ENCODE measurements at regions not wholly inside any gene's neighbourhood (a gene's known extent, or its start where the extent isn't known, plus 50 kb on each side); places are given as distances from the start of the nearest gene placed in this dataset.

- no peak overlapping the region for H3K23ac ChIP-seq (ENCODE audit: insufficient read length)
- DNase-seq (ENCODE audit: low read depth in 1 of 2, low spot score in 2 of 2) (no peak), FAIRE-seq (no peak)
- H3K9me3 ChIP-seq (ENCODE audit: insufficient read depth in 2 of 2, low read depth in 1 of 2, low read length in 1 of 2), result no peaks in the 10 kb centered on the region
- no peaks in the 10 kb centered on the region for H4K20me1 ChIP-seq (replicated peaks in 1 of 2; ENCODE audit: control insufficient read depth in 1 of 2, insufficient read depth in 2 of 2, low read length in 2 of 2)
- H3K4me2 ChIP-seq (ENCODE audit: insufficient read depth in 1 of 2, low read depth in 2 of 2, low read length in 2 of 2), result no peak overlapping the region
- peak overlapping the region; percentile 44; the same call in 1 of the 2 replicates for H2BK20ac ChIP-seq (ENCODE audit: low read length)
- no peak overlapping the region for H3K9ac ChIP-seq (replicated peaks in 1 of 4; ENCODE audit: extremely low read depth in 1 of 4, low read depth in 3 of 4, low read length in 3 of 4)
- WGBS, 2 experiments (ENCODE audit: extremely low coverage in 1 of 2, insufficient coverage in 1 of 2, insufficient read length in 1 of 2, insufficient replicate concordance in 2 of 2, low coverage in 1 of 2, low lambda C conversion rate in 2 of 2, missing lambda C conversion rate in 1 of 2), result 90% methylated on average over 3 of the region's 3 CpGs; no CpG with 5 or more reads in 1 of the 2 experiments
- H3K4ac ChIP-seq (replicated peaks; ENCODE audit: insufficient read length, low read depth, low read length), result no peak overlapping the region
- no peak overlapping the region for H3K14ac ChIP-seq (ENCODE audit: insufficient read length)
- no peak overlapping the region for H4K5ac ChIP-seq (ENCODE audit: insufficient read length, low read depth, low read length)
- no peak overlapping the region for H2BK120ac ChIP-seq (replicated peaks; ENCODE audit: low read depth, low read length)
- ChIA-PET CTCF (ENCODE audit: partially characterized antibody) (interaction anchor here (2.4 kb wide), 1 partner anchor 37 kb away, joined by 8 read pairs; no protein-coding TSS in a partner anchor), POLR2A (ENCODE audit: partially characterized antibody) (no interaction called here)
- H3K18ac ChIP-seq (ENCODE audit: extremely low read depth, low read length), result no peak overlapping the region
- H2BK12ac ChIP-seq (ENCODE audit: low read depth, low read length), result no peak overlapping the region
- no peak overlapping the region for H4K8ac ChIP-seq (ENCODE audit: extremely low read depth, insufficient read depth, low read length)
- H4K91ac ChIP-seq (replicated peaks; ENCODE audit: insufficient read length, low read length), result no peak overlapping the region
- no peaks in the 10 kb centered on the region for H3K79me1 ChIP-seq (ENCODE audit: low read depth, low read length)
- no peaks in the 10 kb centered on the region for H3K23me2 ChIP-seq (ENCODE audit: low read depth, low read length)
- H2AFZ ChIP-seq (ENCODE audit: low read length), result no peak overlapping the region
- no peak overlapping the region for H3K4me3 ChIP-seq (ENCODE audit: extremely low read depth in 1 of 4, insufficient read depth in 2 of 4, low read depth in 3 of 4, low read length in 4 of 4)
- no peaks in the 10 kb centered on the region for H3K79me2 ChIP-seq (ENCODE audit: control insufficient read depth in 1 of 2, insufficient read depth in 2 of 2, low read length in 2 of 2)
- H3K36me3 ChIP-seq (ENCODE audit: control insufficient read depth in 2 of 4, insufficient read depth in 4 of 4, low read length in 3 of 4), result no peaks in the 10 kb centered on the region
- no peak overlapping the region for H2AK5ac ChIP-seq (ENCODE audit: low read depth, low read length)
- H3K27me3 ChIP-seq (replicated peaks in 1 of 4; ENCODE audit: control insufficient read depth in 3 of 4, extremely low read depth in 1 of 4, insufficient read depth in 3 of 4, low read length in 3 of 4), result no peaks in the 10 kb centered on the region
- no peak overlapping the region for H3K56ac ChIP-seq (replicated peaks; ENCODE audit: insufficient read length, low read depth, low read length)
- H3K4me1 ChIP-seq (replicated peaks in 1 of 4; ENCODE audit: control insufficient read depth in 3 of 4, insufficient read depth in 4 of 4, low read length in 3 of 4), result peaks cover 0 to 10% (median 0%) of the 10 kb centered on the region in 4 experiments; a peak in 1 of 7 replicates
- H3K27ac ChIP-seq (ENCODE audit: low read depth, low read length), result no peak overlapping the region
- H2BK15ac ChIP-seq (ENCODE audit: low read length), result no peak overlapping the region
- H2BK5ac ChIP-seq (ENCODE audit: low read depth, low read length), result no peak overlapping the region
- TF ChIP-seq, protein P1, sequence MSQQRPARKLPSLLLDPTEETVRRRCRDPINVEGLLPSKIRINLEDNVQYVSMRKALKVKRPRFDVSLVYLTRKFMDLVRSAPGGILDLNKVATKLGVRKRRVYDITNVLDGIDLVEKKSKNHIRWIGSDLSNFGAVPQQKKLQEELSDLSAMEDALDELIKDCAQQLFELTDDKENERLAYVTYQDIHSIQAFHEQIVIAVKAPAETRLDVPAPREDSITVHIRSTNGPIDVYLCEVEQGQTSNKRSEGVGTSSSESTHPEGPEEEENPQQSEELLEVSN (IDR thresholded peaks at IDR 0.05), result 0 out of 2 replicates have a peak, but pooled peaks have one; percentile 42
- no peak for TF ChIP-seq JUND (IDR thresholded peaks at IDR 0.05; ENCODE audit: low read length)
Measured at GRCh38 chr18:76672627-76673026, 149.7 kb upstream of the ZNF236 start.

All from H1 (cell line).